Activated CD4-positive, alpha-beta T cell treated with anti-CD3 and anti-CD28 coated beads, Interleukin-2, amount 50 U/mL, for 16 hours (primary cell): ENCODE measurements at regions not wholly inside any gene's neighbourhood (a gene's known extent, or its start where the extent isn't known, plus 50 kb on each side); places are given as distances from the start of the nearest gene placed in this dataset.
"Not testable (repeated sequence)": the region's sequence is repeated elsewhere in the genome, so short reads cannot be mapped to it uniquely, and the experiment has no call there.

ENCODE experiments used
- DNase-seq: peaks from one replicate; pipeline ENCODE4 v3.0.0-alpha.2; 2020

GRCh38 chr2:133991606-133992168, 262.2 kb upstream of the MGAT5 start:
- DNase-seq: no peak

GRCh38 chr2:133992454-133992853, 261.4 kb upstream of the MGAT5 start:
- no peak for DNase-seq

GRCh38 chr2:133993160-133993559, 260.7 kb upstream of the MGAT5 start:
- DNase-seq: no peak

GRCh38 chr2:133998726-133999125, 255.1 kb upstream of the MGAT5 start:
- not testable (repeated sequence) for DNase-seq

- DNase-seq: no peak
Measured at GRCh38 chr2:134002391-134002790, 251.5 kb upstream of the MGAT5 start.

- DNase-seq: no peak
Measured at GRCh38 chr2:134002921-134003320, 251.0 kb upstream of the MGAT5 start.

- DNase-seq: no peak
Measured at GRCh38 chr2:134004467-134004866, 249.4 kb upstream of the MGAT5 start.

- no peak for DNase-seq
Measured at GRCh38 chr2:134008837-134009236, 245.0 kb upstream of the MGAT5 start.

GRCh38 chr2:134009440-134009839, 244.4 kb upstream of the MGAT5 start:
- DNase-seq: no peak

- not testable (repeated sequence) for DNase-seq
Measured at GRCh38 chr2:134009906-134010305, 244.0 kb upstream of the MGAT5 start.

- no peak for DNase-seq
Measured at GRCh38 chr2:134011936-134012586, 241.8 kb upstream of the MGAT5 start.

- no peak for DNase-seq
Measured at GRCh38 chr2:134014196-134014960, 239.5 kb upstream of the MGAT5 start.

- no peak for DNase-seq
Measured at GRCh38 chr2:134019871-134020270, 234.0 kb upstream of the MGAT5 start.

GRCh38 chr2:134020608-134021007, 233.3 kb upstream of the MGAT5 start:
- no peak for DNase-seq

GRCh38 chr2:134021830-134022524, 231.9 kb upstream of the MGAT5 start:
- peak; percentile 22 for DNase-seq

GRCh38 chr2:134023854-134024253, 230.0 kb upstream of the MGAT5 start:
- no peak for DNase-seq

GRCh38 chr2:134027980-134028379, 225.9 kb upstream of the MGAT5 start:
- DNase-seq: no peak

GRCh38 chr2:134029418-134029817, 224.5 kb upstream of the MGAT5 start:
- no peak for DNase-seq

GRCh38 chr2:134031539-134031938, 222.3 kb upstream of the MGAT5 start:
- no peak for DNase-seq

GRCh38 chr2:134035605-134036370, 218.1 kb upstream of the MGAT5 start:
- no peak for DNase-seq

GRCh38 chr2:134039912-134040581, 213.8 kb upstream of the MGAT5 start:
- DNase-seq: no peak

- DNase-seq: not testable (repeated sequence)
Measured at GRCh38 chr2:134040626-134041172, 213.2 kb upstream of the MGAT5 start.
